A549 (cell line): ENCODE measurements at regions not wholly inside any gene's neighbourhood (a gene's known extent, or its start where the extent isn't known, plus 50 kb on each side); places are given as distances from the start of the nearest gene placed in this dataset.

Source experiments
- HOXB5 ChIP-seq: fragments of 250-450 bp; sonication (Bioruptor Pico); IDR thresholded peaks from 2 replicates; pipeline ENCODE4 v1.5.0; 2020; ENCODE audit warnings: mild to moderate bottlenecking, moderate library complexity
- JUN ChIP-seq, 2 experiments: fragments of >200 bp; sonication (Bioruptor Twin); formaldehyde crosslinking; IDR thresholded peaks; 2 replicates in 1 of 2; 3 replicates in 1 of 2; pipeline ENCODE4 v1.6.1; 2016 to 2017
- NFE2L2 ChIP-seq: fragments of 150-350 bp; conservative IDR thresholded peaks from 2 replicates; pipeline ENCODE4 v1.6.1; 2014; ENCODE audit warnings: low read length
- POLR2A ChIP-seq: IDR thresholded peaks from 2 replicates; pipeline ENCODE4 v1.6.1; 2012; ENCODE audit warnings: mild to moderate bottlenecking, low read length
- TF ChIP-seq, protein P1 (sequence below): fragments of >200 bp; sonication (Bioruptor Twin); formaldehyde crosslinking; IDR thresholded peaks from 3 replicates; pipeline ENCODE4 v1.5.1; 2016

DNA sequence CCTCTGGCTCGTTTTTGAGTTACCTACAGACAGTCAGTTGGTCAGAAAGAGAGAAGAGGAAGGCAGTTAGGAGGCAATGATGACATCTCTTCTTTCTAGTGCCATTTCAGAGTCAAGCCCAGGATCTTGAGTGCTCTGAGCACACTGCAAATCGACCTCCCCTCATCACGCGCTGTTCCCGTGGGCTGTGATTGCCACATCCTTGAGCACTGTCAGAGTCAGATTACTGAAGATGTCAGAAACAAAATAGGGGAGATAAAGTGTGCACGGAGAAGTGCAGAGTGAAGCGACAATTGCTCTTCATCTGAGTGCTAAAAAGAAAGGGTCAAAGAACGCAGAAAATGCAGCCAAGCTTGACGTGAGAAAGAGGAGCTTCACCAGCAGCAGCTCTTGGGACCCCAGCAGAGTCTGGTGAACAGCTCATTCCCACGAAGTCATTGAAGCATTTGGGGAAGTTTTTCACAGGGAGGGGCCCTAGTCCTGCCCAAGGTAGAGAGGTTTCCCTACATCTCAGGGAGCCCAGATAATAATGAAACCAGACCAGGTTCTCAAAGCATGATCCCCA lies 661.7 kb upstream of the AUTS2 start:
- no peak for TF ChIP-seq POLR2A
- TF ChIP-seq, protein P1, sequence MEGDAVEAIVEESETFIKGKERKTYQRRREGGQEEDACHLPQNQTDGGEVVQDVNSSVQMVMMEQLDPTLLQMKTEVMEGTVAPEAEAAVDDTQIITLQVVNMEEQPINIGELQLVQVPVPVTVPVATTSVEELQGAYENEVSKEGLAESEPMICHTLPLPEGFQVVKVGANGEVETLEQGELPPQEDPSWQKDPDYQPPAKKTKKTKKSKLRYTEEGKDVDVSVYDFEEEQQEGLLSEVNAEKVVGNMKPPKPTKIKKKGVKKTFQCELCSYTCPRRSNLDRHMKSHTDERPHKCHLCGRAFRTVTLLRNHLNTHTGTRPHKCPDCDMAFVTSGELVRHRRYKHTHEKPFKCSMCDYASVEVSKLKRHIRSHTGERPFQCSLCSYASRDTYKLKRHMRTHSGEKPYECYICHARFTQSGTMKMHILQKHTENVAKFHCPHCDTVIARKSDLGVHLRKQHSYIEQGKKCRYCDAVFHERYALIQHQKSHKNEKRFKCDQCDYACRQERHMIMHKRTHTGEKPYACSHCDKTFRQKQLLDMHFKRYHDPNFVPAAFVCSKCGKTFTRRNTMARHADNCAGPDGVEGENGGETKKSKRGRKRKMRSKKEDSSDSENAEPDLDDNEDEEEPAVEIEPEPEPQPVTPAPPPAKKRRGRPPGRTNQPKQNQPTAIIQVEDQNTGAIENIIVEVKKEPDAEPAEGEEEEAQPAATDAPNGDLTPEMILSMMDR: no peak
- TF ChIP-seq JUN (IDR thresholded peaks at IDR 0.05): no peak
- no peak for TF ChIP-seq NFE2L2
- no peak for TF ChIP-seq HOXB5 (CRISPR knock-in tag)
